ENCODE measurements at regions not wholly inside any gene's neighbourhood (a gene's known extent, or its start where the extent isn't known, plus 50 kb on each side); places are given as distances from the start of the nearest gene placed in this dataset.

DNA sequence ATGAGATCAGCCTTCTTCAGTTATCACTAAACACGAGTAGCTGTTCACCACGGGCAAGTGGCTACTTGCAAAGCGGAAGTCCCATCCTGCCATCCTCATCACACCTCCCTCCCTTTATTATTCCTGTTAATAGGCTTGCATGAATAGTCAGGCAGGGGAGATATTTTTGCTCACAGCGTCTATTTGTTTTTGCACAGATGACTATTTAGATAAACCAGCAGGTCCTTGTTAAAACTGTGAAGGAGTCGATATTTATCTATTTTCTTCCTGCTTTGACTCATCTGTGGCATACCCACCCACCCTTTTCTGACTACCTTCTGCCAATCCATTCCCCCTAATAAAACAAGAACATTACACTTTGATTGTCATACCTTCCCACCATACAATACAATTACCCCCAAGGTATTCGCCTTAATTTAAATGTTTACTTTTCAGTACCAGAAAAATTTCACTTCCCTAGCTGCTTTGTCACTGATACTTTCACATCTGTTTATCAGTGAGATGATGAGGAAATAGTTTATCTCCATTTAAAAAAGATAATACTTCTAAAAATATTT is 96.6 kb upstream of the BANK1 start (continued):
- TF ChIP-seq CENPT (CRISPR knock-in tag; IDR thresholded peaks at IDR 0.05; ENCODE audit: low read depth), result no peak
- TF ChIP-seq ZNF792 (CRISPR knock-in tag; IDR thresholded peaks at IDR 0.05), result no peak
- TF ChIP-seq GATAD1 (CRISPR knock-in tag; IDR thresholded peaks at IDR 0.05), result no peak
- TF ChIP-seq RFX1 (IDR thresholded peaks at IDR 0.05), result no peak
- TF ChIP-seq MAF1 (CRISPR knock-in tag; IDR thresholded peaks at IDR 0.05; ENCODE audit: borderline replicate concordance), result no peak
- no peak for TF ChIP-seq ZFP41 (CRISPR knock-in tag; IDR thresholded peaks at IDR 0.05; ENCODE audit: borderline replicate concordance)
- TF ChIP-seq SP140L (CRISPR knock-in tag; IDR thresholded peaks at IDR 0.05; ENCODE audit: borderline replicate concordance), result no peak

DNA sequence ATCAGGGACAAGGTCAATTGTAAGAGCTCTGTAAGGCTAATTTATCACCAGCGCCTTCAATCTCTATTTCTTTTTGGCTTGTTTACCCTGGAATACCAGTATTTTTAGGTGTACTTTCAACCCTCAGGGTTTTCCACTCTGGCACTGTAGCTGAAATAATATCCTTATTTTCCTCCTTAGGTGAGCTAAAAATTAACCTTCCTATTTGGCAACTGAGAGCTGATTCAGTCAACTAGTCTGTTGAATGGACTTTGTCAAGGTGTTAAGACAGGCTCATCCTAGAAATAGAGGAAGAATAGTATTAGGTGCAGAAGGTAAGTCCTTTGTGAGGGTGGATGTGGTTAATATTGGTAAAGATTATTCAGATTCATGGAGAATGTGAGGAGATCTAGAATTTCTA is 101.3 kb upstream of the BANK1 start:
- H2AFZ ChIP-seq (ENCODE audit: low read length), result no peak overlapping the region
- no peak overlapping the region for H3K27ac ChIP-seq (ENCODE audit: extremely low read length, insufficient read depth, low read length)
- H3K4me3 ChIP-seq (replicated peaks in 1 of 3; ENCODE audit: insufficient read depth in 1 of 3, low read depth in 2 of 3, low read length in 3 of 3), result no peak overlapping the region
- POLR2A ChIA-PET, result no interaction called here
- CTCF ChIA-PET (ENCODE audit: low intra/inter-chr PET ratio, low total read pairs), result no interaction called here
- in situ Hi-C loops (cut with HindIII; ENCODE audit: extremely low pct_ligation_motif_present, low pct_unique_long_range_greater_than_20kb) (no loop called here), intact Hi-C loops (cut with micrococcal nuclease; ENCODE audit: unreplicated experiment) (no loop called here)
- H3K27me3 ChIP-seq (ENCODE audit: control insufficient read depth in 1 of 2, insufficient read depth in 2 of 2, low read length in 2 of 2), result no peaks in the 10 kb centered on the region
- peaks cover 33% of the 10 kb centered on the region for H3K4me1 ChIP-seq (ENCODE audit: insufficient read depth, low read length)
- BruUV-seq (replicated peaks), result no TSS peak
- H3K9ac ChIP-seq (ENCODE audit: insufficient read depth, low read depth, low read length), result no peak overlapping the region
- 3% methylated on average over 1 of the region's 1 CpG for WGBS (ENCODE audit: low lambda C conversion rate)
- H3K4me2 ChIP-seq (ENCODE audit: low read depth, low read length), result peak overlapping the region; percentile 34; the same call in 1 of the 2 replicates
- no peaks in the 10 kb centered on the region for H3K36me3 ChIP-seq (replicated peaks in 1 of 2; ENCODE audit: control insufficient read depth in 1 of 2, insufficient read depth in 2 of 2, low read length in 2 of 2)
- no peaks in the 10 kb centered on the region for H3K9me3 ChIP-seq (ENCODE audit: low read length)
- peak; percentile 17 for DNase-seq (ENCODE audit: low spot score)
- peak; percentile 94 for ATAC-seq
- FAIRE-seq, result no peak
- no peaks in the 10 kb centered on the region for H4K20me1 ChIP-seq (ENCODE audit: insufficient read depth, low read length)
- no peaks in the 10 kb centered on the region for H3K79me2 ChIP-seq (ENCODE audit: insufficient read depth, low read length)
- TF ChIP-seq SKI (IDR thresholded peaks at IDR 0.05; ENCODE audit: partially characterized antibody) (no peak), CEBPB (IDR thresholded peaks at IDR 0.05; ENCODE audit: borderline replicate concordance, low read depth, low read length) (peak; percentile 26; the same call in 1 of the 2 replicates), ZBTB3 (CRISPR knock-in tag; IDR thresholded peaks at IDR 0.05; ENCODE audit: borderline replicate concordance, low read depth) (no peak), ZNF264 (CRISPR knock-in tag; IDR thresholded peaks at IDR 0.05) (no peak), FOSL1 (CRISPR knock-in tag; IDR thresholded peaks at IDR 0.05; ENCODE audit: borderline replicate concordance) (no peak), KDM4B (CRISPR knock-in tag; IDR thresholded peaks at IDR 0.05) (no peak), RARG (CRISPR knock-in tag; IDR thresholded peaks at IDR 0.05; ENCODE audit: low read depth) (no peak), SIX1 (CRISPR knock-in tag; IDR thresholded peaks at IDR 0.05; ENCODE audit: borderline replicate concordance) (peak; percentile 50; the same call in 1 of the 2 replicates), POLR2AphosphoS2 (IDR thresholded peaks at IDR 0.05; ENCODE audit: low read depth, low read length) (no peak), REXO4 (CRISPR knock-in tag; IDR thresholded peaks at IDR 0.05; ENCODE audit: borderline replicate concordance) (no peak)
- TF ChIP-seq, protein P1, sequence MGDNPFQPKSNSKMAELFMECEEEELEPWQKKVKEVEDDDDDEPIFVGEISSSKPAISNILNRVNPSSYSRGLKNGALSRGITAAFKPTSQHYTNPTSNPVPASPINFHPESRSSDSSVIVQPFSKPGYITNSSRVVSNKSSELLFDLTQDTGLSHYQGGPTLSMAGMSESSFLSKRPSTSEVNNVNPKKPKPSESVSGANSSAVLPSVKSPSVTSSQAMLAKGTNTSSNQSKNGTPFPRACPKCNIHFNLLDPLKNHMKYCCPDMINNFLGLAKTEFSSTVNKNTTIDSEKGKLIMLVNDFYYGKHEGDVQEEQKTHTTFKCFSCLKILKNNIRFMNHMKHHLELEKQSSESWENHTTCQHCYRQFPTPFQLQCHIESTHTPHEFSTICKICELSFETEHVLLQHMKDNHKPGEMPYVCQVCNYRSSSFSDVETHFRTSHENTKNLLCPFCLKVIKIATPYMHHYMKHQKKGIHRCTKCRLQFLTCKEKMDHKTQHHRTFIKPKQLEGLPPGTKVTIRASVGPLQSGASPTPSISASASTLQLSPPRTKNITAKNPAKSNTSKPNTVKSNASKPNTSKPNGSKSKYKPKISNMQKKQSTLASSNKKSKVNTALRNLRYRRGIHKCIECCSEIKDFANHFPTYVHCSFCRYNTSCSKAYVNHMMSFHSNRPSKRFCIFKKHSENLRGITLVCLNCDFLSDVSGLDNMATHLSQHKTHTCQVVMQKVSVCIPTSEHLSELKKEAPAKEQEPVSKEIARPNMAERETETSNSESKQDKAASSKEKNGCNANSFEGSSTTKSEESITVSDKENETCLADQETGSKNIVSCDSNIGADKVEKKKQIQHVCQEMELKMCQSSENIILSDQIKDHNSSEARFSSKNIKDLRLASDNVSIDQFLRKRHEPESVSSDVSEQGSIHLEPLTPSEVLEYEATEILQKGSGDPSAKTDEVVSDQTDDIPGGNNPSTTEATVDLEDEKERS (CRISPR knock-in tag; IDR thresholded peaks at IDR 0.05), result no peak
- TF ChIP-seq, protein P2, sequence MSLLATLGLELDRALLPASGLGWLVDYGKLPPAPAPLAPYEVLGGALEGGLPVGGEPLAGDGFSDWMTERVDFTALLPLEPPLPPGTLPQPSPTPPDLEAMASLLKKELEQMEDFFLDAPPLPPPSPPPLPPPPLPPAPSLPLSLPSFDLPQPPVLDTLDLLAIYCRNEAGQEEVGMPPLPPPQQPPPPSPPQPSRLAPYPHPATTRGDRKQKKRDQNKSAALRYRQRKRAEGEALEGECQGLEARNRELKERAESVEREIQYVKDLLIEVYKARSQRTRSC (CRISPR knock-in tag; IDR thresholded peaks at IDR 0.05; ENCODE audit: low read depth), result no peak
- TF ChIP-seq, protein P3, sequence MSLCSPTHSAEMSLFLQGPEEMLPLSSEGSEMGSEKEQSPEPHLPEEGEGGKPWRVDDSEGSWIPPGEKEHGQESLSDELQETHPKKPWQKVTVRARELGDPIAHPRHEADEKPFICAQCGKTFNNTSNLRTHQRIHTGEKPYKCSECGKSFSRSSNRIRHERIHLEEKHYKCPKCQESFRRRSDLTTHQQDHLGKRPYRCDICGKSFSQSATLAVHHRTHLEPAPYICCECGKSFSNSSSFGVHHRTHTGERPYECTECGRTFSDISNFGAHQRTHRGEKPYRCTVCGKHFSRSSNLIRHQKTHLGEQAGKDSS (CRISPR knock-in tag; IDR thresholded peaks at IDR 0.05; ENCODE audit: borderline replicate concordance, low read depth), result no peak
